ENCODE measurements at regions not wholly inside any gene's neighbourhood (a gene's known extent, or its start where the extent isn't known, plus 50 kb on each side); places are given as distances from the start of the nearest gene placed in this dataset.

DNA sequence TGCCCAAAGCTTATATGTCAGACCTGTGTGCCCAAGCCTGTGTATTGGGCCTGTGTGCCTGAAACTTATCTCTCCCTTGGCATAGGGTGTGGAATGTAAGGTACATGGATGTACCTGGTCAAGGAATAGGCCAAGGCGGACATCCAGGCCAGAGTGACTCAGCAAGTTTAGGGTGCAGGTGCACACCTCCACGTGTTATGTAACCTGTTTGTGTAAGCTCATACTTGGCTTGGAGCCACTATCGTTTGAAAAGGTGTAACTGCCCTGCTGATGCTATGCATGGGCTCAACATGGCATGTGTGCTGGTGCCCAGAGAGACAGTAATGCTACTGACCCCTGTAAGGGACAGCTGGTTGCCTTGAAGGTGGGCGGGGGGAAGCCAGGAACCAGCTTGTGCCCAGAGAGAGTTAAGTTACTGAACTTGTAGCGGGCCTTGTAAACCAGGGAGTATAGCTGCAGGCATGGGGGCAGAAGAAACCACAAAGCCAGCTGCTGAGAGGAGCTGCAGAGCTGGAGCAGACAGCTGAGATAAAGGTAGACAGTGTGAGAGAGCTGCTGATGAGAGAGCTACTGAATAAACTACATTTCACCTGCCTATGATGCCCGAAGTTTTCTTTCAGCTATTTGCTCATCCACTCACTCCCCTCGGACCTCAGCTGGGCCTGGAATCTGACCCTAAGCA lies 656.4 kb upstream of the ZWINT start:
- H3K4me1 ChIP-seq, result no peaks in the 10 kb centered on the region
- H3K27me3 ChIP-seq, result no peaks in the 10 kb centered on the region
- no peak for DNase-seq (ENCODE audit: low spot score in 2 of 2)
- intact Hi-C loops (cut with DNase I), result no loop called here
- TF ChIP-seq, protein P1, sequence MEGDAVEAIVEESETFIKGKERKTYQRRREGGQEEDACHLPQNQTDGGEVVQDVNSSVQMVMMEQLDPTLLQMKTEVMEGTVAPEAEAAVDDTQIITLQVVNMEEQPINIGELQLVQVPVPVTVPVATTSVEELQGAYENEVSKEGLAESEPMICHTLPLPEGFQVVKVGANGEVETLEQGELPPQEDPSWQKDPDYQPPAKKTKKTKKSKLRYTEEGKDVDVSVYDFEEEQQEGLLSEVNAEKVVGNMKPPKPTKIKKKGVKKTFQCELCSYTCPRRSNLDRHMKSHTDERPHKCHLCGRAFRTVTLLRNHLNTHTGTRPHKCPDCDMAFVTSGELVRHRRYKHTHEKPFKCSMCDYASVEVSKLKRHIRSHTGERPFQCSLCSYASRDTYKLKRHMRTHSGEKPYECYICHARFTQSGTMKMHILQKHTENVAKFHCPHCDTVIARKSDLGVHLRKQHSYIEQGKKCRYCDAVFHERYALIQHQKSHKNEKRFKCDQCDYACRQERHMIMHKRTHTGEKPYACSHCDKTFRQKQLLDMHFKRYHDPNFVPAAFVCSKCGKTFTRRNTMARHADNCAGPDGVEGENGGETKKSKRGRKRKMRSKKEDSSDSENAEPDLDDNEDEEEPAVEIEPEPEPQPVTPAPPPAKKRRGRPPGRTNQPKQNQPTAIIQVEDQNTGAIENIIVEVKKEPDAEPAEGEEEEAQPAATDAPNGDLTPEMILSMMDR (IDR thresholded peaks at IDR 0.05), result no peak
- no peaks in the 10 kb centered on the region for H3K9me3 ChIP-seq
- H3K27ac ChIP-seq, result no peak overlapping the region
- H3K4me3 ChIP-seq, result no peak overlapping the region
- H3K36me3 ChIP-seq, result no peaks in the 10 kb centered on the region

DNA sequence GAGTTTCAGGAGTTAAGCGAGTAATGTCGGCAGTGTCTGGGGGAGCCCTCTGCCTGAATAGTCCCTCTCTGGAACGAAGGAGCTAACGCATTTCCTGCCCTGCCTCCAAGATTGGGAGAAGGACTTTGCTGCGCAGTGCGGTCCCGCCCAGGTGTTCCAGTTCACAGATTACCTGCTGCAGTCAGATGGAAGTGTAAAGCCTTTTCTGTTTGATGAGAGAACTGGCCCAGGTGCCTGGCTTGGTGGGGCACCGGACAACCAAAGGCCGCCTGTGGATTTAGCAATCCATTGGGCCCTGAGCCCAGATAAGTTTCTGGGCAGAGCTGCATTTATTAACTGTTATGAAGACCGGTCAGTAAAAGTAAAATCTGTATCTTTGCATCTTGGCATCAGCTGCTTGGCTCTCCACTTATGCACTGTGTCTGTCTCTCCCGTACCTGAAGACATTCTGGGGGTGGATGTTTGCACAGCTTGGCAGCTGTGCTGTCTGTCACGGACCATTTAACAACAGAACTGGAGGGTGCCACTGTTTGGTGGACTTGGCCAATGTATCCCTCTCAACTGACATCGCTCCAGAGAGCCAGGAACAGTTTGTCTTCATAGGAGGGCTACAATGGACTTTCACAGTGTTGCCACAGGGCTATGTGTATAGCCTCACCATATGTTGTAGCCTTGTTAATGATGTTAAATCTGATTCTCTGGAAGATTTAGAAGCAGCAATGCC lies 654.7 kb upstream of the ZWINT start:
- no peaks in the 10 kb centered on the region for H3K9me3 ChIP-seq
- intact Hi-C loops (cut with DNase I), result no loop called here
- H3K27ac ChIP-seq, result no peak overlapping the region
- no peak for DNase-seq (ENCODE audit: low spot score in 2 of 2)
- TF ChIP-seq, protein P1 (IDR thresholded peaks at IDR 0.05), result no peak
- H3K4me3 ChIP-seq, result no peak overlapping the region
- H3K36me3 ChIP-seq, result no peaks in the 10 kb centered on the region
- H3K4me1 ChIP-seq, result no peaks in the 10 kb centered on the region
- no peaks in the 10 kb centered on the region for H3K27me3 ChIP-seq

DNA sequence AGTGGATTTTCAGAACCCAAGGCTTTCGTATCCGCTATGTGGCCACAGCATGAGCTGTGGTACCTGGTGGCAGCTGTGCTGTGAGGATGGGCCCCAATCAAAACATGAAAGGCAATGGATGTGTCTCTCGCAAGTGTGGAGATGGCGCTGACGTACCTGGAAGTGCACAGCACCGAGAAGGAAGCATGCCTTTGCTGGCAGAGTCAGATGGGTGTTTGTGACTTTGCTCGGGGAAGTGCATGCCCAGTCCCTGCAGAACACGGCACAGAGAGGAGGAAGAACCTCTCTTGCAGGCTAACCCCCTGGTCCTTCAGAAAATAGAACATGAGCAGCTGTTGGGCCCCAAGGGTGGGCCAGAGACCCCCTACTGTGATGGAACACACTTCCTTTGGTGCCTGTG lies 654.1 kb upstream of the ZWINT start:
- no peak overlapping the region for H3K4me3 ChIP-seq
- TF ChIP-seq, protein P1 (IDR thresholded peaks at IDR 0.05), result no peak
- no peak for DNase-seq (ENCODE audit: low spot score in 2 of 2)
- H3K36me3 ChIP-seq, result no peaks in the 10 kb centered on the region
- no peaks in the 10 kb centered on the region for H3K4me1 ChIP-seq
- no peaks in the 10 kb centered on the region for H3K27me3 ChIP-seq
- no peaks in the 10 kb centered on the region for H3K9me3 ChIP-seq
- H3K27ac ChIP-seq, result no peak overlapping the region
- intact Hi-C loops (cut with DNase I), result no loop called here

DNA sequence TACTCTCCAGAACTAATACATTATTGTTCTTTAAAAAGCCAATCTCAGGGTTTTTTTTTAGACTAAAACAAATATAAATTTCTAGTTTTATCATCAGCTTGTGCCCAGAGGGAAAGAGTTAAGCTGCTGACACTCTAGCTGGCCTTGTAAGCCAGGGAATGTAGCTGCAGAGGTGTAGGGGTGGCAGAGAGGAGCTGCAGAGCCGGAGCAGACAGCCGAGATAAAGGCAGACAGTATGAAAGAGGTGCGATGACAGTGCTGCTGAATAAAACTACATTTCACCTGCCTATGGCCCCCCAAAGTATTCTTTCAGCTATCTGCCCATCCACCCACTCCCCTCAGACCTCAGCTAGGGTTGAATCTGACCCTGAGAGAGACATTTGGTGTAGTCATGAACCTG lies 653.7 kb upstream of the ZWINT start:
- no peak for DNase-seq (ENCODE audit: low spot score in 2 of 2)
- no peaks in the 10 kb centered on the region for H3K36me3 ChIP-seq
- no peak overlapping the region for H3K27ac ChIP-seq
- TF ChIP-seq, protein P1 (IDR thresholded peaks at IDR 0.05), result no peak
- no peaks in the 10 kb centered on the region for H3K4me1 ChIP-seq
- intact Hi-C loops (cut with DNase I), result no loop called here
- no peaks in the 10 kb centered on the region for H3K9me3 ChIP-seq
- H3K4me3 ChIP-seq, result no peak overlapping the region
- no peaks in the 10 kb centered on the region for H3K27me3 ChIP-seq

DNA sequence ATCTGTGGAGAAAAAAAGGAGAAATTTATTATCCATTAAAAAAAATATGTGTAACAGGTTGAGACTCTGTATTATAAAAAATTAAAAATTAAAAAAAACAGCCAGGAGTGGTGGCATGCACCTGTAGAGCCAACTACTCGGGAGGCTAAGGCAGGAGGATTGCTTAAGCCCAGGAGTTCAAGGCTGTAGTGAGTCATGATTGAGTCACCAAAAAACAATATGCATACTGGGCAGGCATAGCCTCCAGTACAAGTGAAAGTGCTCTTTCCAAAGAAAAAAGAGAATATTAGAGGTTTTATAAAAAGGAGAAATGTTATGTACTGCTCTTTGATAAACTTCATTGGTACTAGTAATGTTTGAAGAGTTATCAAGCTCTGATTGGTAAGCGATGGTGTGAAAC lies 647.1 kb upstream of the ZWINT start:
- H3K27ac ChIP-seq, result no peak overlapping the region
- intact Hi-C loops (cut with DNase I), result no loop called here
- no peak overlapping the region for H3K4me3 ChIP-seq
- no peaks in the 10 kb centered on the region for H3K27me3 ChIP-seq
- DNase-seq (ENCODE audit: low spot score in 2 of 2), result no peak
- no peaks in the 10 kb centered on the region for H3K4me1 ChIP-seq
- TF ChIP-seq, protein P1 (IDR thresholded peaks at IDR 0.05), result no peak
- no peaks in the 10 kb centered on the region for H3K36me3 ChIP-seq
- no peaks in the 10 kb centered on the region for H3K9me3 ChIP-seq
